ENCODE measurements at regions not wholly inside any gene's neighbourhood (a gene's known extent, or its start where the extent isn't known, plus 50 kb on each side); places are given as distances from the start of the nearest gene placed in this dataset.

DNA sequence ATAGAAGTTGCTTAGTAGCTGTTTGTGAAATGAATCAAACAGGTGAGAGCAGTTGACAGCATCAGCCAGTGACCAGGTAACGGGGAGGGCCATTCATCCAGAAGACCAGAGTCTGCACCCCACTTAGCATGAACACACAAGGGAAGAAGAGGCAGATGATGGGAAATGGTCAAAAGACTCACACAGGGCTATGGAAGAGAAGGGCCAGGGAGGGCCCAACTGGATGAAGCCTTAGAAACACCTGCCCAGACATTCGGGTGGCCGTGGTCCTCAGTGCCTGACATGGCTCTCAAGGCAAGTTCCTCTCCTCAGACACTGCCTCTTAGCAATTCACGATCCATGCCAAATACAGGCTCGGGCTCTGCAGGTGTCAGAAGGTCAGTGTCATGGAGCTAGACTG is 354.1 kb downstream of the TCERG1L start:
- intact Hi-C loops (cut with micrococcal nuclease; ENCODE audit: unreplicated experiment), result no loop called here
- CTCF ChIA-PET, result no interaction called here
- H3K27ac Mint-ChIP-seq (ENCODE audit: unreplicated experiment), result no peak overlapping the region

DNA sequence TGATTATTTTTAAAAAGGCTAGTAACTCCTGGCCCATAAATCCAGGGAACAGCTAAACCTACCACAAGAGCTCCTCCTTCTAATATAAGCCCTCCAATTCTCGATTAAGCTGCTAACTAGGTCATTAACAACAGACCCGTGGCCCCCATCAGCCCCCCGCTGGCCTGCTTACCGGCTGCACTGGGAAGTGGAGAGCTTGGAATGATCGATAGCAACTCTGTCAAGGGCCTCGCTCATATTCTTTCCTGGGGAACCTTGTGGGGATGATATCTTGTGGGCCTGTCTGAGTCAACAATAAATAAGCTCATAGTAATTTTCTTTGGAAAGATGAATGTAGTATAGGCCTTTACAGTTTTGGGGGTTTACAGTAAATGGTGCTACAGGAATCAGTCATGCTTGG is 353.5 kb downstream of the TCERG1L start:
- intact Hi-C loops (cut with micrococcal nuclease; ENCODE audit: unreplicated experiment), result no loop called here
- no TSS peak for BruUV-seq (replicated peaks)

More for the DNA sequence above, 354.1 kb downstream of the TCERG1L start:
- no peak overlapping the region for H3K4me3 Mint-ChIP-seq (ENCODE audit: low read depth, unreplicated experiment)
- BruUV-seq (replicated peaks), result no TSS peak
- no peaks in the 10 kb centered on the region for H3K36me3 Mint-ChIP-seq (ENCODE audit: insufficient read depth, unreplicated experiment)
- DNase-seq, result no peak
- TF ChIP-seq, protein P1, sequence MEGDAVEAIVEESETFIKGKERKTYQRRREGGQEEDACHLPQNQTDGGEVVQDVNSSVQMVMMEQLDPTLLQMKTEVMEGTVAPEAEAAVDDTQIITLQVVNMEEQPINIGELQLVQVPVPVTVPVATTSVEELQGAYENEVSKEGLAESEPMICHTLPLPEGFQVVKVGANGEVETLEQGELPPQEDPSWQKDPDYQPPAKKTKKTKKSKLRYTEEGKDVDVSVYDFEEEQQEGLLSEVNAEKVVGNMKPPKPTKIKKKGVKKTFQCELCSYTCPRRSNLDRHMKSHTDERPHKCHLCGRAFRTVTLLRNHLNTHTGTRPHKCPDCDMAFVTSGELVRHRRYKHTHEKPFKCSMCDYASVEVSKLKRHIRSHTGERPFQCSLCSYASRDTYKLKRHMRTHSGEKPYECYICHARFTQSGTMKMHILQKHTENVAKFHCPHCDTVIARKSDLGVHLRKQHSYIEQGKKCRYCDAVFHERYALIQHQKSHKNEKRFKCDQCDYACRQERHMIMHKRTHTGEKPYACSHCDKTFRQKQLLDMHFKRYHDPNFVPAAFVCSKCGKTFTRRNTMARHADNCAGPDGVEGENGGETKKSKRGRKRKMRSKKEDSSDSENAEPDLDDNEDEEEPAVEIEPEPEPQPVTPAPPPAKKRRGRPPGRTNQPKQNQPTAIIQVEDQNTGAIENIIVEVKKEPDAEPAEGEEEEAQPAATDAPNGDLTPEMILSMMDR (IDR thresholded peaks at IDR 0.05; ENCODE audit: unreplicated experiment), result no peak
- H3K27me3 Mint-ChIP-seq (ENCODE audit: unreplicated experiment), result no peaks in the 10 kb centered on the region
- H3K9me3 Mint-ChIP-seq (ENCODE audit: low read depth, unreplicated experiment), result peaks cover 9% of the 10 kb centered on the region
- H3K4me1 Mint-ChIP-seq (ENCODE audit: low read depth, unreplicated experiment), result no peaks in the 10 kb centered on the region

DNA sequence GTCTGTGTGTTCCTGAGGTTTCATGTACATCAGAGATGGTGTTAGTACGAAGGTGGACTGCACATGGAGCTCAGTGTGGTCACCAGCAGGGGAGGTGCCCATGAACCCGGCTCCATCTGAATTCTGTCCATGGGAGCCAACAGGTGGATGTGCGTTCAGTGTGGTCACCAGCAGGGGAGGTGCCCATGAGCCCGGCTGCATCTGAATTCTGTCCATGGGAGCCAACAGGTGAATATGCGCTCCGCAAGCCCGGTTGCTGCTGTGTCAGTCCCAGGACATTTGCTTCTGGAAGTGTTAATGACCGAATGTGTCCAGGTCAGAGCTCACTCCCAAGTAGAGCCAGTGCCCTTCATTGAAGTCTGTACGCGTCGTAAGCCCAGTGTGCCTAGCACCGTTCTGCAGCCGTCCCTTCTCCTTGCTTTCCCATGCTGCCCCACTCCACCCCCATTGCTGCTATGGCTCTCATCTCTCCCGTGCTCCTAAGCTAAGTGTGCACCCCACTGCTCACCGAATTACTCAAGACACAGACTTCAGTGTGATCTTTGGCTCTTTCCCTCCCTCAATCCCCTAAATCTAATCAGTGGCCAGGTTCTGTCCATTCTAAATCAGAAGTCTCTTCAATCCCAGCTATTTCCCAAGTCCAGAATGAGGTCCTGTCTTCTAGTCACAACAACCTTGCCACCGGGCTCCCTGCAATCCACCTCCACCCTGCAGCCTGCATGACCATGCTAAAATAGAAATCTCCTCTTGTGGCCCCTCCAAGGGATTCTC is 352.4 kb downstream of the TCERG1L start:
- DNase-seq, result no peak
- no peaks in the 10 kb centered on the region for H3K27me3 Mint-ChIP-seq (ENCODE audit: unreplicated experiment)
- intact Hi-C loops (cut with micrococcal nuclease; ENCODE audit: unreplicated experiment), result no loop called here
- H3K4me3 Mint-ChIP-seq (ENCODE audit: low read depth, unreplicated experiment), result no peak overlapping the region
- no peaks in the 10 kb centered on the region for H3K4me1 Mint-ChIP-seq (ENCODE audit: low read depth, unreplicated experiment)
- peaks cover 11% of the 10 kb centered on the region for H3K9me3 Mint-ChIP-seq (ENCODE audit: low read depth, unreplicated experiment)
- H3K36me3 Mint-ChIP-seq (ENCODE audit: insufficient read depth, unreplicated experiment), result no peaks in the 10 kb centered on the region
- BruUV-seq (replicated peaks), result no TSS peak
- no peak overlapping the region for H3K27ac Mint-ChIP-seq (ENCODE audit: unreplicated experiment)
- TF ChIP-seq, protein P1 (IDR thresholded peaks at IDR 0.05; ENCODE audit: unreplicated experiment), result no peak
- CTCF ChIA-PET, result no interaction called here

More for the DNA sequence above, 353.5 kb downstream of the TCERG1L start:
- H3K4me1 Mint-ChIP-seq (ENCODE audit: low read depth, unreplicated experiment), result no peaks in the 10 kb centered on the region
- TF ChIP-seq, protein P1 (IDR thresholded peaks at IDR 0.05; ENCODE audit: unreplicated experiment), result no peak
- H3K36me3 Mint-ChIP-seq (ENCODE audit: insufficient read depth, unreplicated experiment), result no peaks in the 10 kb centered on the region
- no peak overlapping the region for H3K4me3 Mint-ChIP-seq (ENCODE audit: low read depth, unreplicated experiment)
- H3K27me3 Mint-ChIP-seq (ENCODE audit: unreplicated experiment), result no peaks in the 10 kb centered on the region
- no peak overlapping the region for H3K27ac Mint-ChIP-seq (ENCODE audit: unreplicated experiment)
- no peak for DNase-seq
- CTCF ChIA-PET, result no interaction called here
- peaks cover 9% of the 10 kb centered on the region for H3K9me3 Mint-ChIP-seq (ENCODE audit: low read depth, unreplicated experiment)

DNA sequence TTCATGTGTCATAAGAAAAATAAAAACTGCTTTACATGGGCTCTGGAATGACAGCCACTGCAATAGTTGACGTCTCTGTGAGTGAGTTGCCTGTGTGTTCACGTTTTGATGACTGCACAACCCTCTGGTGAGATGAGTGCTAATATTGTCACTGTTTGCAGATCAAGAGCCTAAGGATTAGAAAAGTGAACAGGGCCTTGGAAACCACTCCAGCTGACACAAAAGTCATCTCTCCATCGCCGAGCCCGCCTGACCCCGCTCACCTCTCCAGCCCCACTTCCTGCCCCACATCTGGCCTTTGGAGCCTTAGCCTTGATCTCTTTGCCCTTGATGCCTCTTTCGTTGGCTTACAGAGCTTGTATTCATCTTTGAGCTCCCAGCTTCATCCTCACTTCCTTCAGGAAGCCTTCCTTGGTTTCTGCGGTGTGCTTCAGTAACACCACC is 351.7 kb downstream of the TCERG1L start:
- intact Hi-C loops (cut with micrococcal nuclease; ENCODE audit: unreplicated experiment), result no loop called here
- CTCF ChIA-PET, result no interaction called here

More for the DNA sequence above, 351.7 kb downstream of the TCERG1L start:
- Mint-ChIP-seq H3K27ac (ENCODE audit: unreplicated experiment) (no peak overlapping the region), H3K27me3 (ENCODE audit: unreplicated experiment) (no peaks in the 10 kb centered on the region), H3K9me3 (ENCODE audit: low read depth, unreplicated experiment) (peaks cover 9% of the 10 kb centered on the region), H3K4me3 (ENCODE audit: low read depth, unreplicated experiment) (no peak overlapping the region), H3K4me1 (ENCODE audit: low read depth, unreplicated experiment) (no peaks in the 10 kb centered on the region), H3K36me3 (ENCODE audit: insufficient read depth, unreplicated experiment) (no peaks in the 10 kb centered on the region)
- TF ChIP-seq, protein P1 (IDR thresholded peaks at IDR 0.05; ENCODE audit: unreplicated experiment), result no peak
- BruUV-seq (replicated peaks), result no TSS peak
- no peak for DNase-seq
